ENCODE measurements at regions not wholly inside any gene's neighbourhood (a gene's known extent, or its start where the extent isn't known, plus 50 kb on each side); places are given as distances from the start of the nearest gene placed in this dataset.

GRCh38 chr4:129550281-129550785, 454.4 kb downstream of the C4orf33 start:
- FAIRE-seq: no peak

DNA sequence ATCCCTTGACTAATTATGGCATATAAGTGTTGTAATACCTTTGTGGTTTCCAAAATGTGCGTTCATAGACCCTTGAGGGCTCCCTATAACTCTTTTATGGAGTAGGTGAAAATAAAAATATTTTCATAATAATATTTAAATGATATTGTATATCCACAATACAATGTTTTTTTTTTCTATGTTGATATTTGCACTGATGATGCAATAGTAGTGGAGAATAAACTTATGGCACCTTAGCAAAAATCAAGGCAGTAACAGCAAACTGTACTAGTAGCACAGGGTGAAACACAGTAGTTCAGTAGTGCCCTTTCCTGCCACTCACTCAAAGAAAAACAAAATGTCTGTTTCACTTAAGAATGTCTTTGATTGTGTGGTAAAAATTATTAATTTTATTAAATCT, 465.3 kb downstream of the C4orf33 start:
- FAIRE-seq: no peak

DNA sequence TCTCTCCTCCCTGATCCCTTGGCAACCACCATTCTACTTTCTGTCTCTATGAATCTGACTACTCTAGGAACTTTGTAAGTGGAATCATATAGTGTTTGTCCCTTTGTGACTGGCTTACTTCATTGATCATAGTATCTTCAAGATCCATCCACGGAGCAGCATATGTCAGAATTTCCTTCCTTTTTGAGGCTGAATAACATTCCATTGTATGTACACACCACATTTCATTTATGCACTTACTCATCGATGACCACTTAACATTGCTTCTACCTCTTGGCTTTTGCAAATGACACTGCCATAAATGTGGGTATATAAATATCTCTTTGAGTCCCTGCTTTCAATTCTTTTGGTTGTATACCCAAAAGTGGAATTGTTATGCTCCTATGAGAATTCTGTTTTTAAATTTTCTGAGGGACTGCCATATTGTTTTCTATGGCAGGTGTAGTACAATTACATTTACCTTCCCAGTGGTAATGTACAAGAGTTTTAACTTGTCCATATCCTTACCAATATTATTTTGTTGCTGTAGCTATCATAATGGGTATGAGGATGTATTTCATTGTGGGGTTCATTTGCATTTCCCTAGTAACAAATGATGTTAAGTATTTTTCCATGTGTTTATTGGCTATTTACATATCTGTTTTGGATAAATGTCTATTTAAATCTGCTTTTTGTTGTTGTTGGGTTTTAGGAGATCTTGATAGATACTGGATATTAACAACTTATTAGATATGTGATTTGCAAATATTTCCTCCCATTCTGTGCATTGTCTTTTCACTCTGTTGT, 466.1 kb downstream of the C4orf33 start:
- FAIRE-seq: no peak

DNA sequence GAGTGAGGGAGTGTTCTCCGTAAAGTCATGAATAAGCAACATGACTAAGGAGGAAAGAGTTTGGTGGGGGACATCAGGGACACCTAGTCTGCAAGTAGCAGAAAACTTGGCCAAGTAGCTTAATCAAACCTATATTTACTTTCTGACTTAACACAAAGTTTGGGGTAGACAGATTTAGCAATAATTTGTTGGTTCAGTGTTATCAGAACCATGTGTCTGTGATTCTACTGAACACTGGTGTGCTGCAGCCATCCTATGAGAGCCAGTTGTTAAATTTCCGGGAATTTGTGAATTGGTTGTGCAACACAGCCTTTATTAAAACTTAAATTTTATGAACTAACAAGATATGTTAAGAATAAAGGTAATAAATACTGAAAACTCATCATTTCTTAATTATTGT, 469.3 kb downstream of the C4orf33 start:
- FAIRE-seq: no peak

- no peak for FAIRE-seq
Observed at GRCh38 chr4:129570326-129570725, 474.4 kb downstream of the C4orf33 start.

DNA sequence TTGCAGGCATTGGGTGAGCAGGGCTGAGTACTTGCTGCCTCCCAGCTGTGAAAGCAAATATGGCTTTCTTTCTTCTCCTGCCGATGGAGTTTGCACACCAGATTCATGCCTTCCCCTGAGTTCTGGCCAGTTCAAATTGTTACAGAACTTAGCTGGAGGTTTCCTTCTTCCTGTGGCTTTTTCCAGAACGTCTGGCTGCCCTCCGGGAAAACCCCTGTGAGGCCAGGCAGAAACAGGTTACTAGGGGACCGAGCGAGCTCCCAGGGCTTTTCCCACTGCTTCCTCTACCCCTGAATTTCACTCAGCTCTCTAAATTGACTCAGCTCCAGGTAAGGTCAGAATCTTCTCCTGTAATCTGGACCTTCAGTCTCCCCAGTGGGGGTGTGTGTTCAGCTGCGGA, 482.4 kb downstream of the C4orf33 start:
- no peak for FAIRE-seq

DNA sequence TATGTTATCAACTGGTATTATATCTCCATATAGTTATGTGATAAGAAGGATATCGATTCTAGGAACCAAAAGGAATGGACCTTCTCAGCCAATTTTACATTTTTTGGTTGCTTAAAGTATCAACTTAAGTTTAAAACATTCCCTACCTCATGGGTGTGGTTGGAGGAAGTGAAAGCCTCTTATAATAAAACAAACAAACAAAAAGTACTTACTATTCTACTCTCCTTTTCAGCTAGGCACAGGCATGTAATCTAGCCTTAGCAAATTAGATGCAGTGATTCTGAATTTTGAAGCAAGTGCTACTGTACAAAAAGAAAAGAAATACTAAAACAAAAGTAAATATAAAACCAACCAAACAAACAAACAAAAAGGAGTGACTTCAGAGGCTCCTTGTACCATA, 485.4 kb downstream of the C4orf33 start:
- no peak for FAIRE-seq

- no peak for FAIRE-seq
Observed at GRCh38 chr4:129583868-129584267, 487.9 kb downstream of the C4orf33 start.

- no peak for FAIRE-seq
Observed at GRCh38 chr4:129598582-129598981, 502.6 kb downstream of the C4orf33 start.

GRCh38 chr4:129600898-129601297, 504.9 kb downstream of the C4orf33 start:
- no peak for FAIRE-seq

GRCh38 chr4:129602447-129602846, 506.5 kb downstream of the C4orf33 start:
- no peak for FAIRE-seq

- FAIRE-seq: no peak
Observed at GRCh38 chr4:129603241-129603931, 507.4 kb downstream of the C4orf33 start.

DNA sequence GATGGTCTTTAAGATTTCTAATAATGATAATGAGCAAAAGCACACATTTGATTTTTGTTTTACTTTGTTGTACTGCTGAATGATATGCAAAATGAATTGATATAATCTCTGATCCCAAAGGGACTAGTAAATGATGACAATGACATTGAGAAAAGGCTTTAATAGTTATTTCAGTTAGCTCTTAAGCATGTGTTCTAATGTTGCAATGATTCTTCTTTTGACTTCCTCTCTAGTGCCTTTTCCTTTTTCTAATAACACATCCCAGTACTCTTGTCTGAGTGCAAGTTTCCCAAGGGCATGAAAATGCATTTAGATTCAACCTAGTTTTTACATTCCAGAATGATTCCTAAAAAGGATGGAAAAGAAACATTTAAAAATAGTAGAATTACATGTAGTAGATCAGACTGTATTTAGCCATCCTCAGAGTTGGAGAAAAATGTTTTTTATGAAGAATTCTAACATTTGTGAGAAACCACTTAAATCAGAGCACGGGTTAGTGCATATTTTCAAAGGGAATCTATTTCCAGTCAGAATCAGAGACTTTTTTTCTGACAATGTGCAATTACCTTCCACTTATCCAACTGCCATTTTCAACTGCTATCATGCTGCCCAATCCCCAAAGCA, 508.8 kb downstream of the C4orf33 start:
- no peak for FAIRE-seq

GRCh38 chr4:129614611-129615010, 518.7 kb downstream of the C4orf33 start:
- FAIRE-seq: no peak

GRCh38 chr4:129622566-129622965, 526.6 kb downstream of the C4orf33 start:
- no peak for FAIRE-seq

DNA sequence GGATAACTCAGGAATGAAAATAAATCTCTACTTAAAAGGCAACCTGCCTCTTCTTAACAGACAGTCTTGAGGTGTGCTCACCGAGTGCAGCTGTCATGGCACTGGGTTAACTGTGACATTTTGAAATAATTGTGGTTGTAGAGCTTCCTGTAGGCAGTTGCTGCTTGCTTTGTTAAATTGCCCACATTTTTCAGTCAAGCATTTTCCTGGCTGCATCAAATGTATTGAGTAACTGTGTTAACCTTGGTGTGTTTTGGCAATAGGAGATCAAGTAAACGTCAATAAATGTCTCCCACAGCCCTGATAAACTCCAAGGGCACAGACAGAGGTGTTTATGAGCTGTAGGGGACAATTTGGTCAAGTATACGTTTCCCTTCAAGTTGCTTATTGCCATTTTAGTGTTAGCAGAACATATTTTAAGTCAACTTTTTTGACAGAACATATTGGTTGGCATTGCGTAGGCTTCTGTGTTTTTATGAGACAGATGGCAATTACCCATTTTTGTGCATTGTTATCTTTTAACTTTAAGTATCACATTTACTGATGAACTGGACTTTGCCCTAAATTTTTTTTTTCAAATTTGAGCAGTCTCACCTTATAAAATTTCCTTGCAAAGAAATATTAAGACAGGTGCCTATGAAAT, 527.4 kb downstream of the C4orf33 start:
- FAIRE-seq: no peak

DNA sequence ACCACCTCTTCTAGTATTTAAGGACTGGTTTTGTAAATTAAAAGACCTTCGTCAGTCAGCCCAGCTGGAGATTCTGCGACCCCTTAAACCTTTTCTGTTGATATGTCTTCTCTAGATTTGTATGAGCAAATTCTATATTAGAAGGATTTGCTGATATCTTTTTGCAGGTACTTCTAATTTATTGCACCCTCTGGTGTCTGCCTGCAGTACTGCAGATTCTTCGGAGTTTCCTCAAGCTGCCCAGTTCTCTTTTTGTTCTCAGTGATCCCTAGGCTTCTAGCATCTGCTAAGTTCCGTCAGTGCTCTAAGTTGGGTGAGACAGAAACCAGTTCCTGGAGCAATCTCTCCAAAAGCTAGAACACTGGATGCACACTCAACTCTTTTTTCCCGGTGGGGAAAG, 545.2 kb downstream of the C4orf33 start:
- no peak for FAIRE-seq

DNA sequence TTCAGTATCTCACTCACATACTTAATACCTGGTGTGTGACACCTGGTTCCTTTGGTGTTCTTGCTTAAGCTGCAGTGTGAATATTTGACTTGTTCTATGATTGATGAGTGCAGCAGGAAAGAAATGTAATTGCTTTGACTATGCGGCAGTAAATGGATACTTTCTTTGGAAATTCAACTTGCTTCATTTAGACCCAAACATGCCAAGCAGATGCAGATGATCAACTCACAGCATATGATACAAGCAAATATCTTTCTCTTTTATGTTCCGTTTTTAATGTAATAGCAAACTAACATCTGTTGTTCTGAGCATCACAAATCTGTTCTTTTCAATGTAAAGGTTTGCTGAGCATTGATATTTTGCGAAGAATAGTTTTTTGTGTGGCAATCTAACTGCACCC, 549.5 kb downstream of the C4orf33 start:
- FAIRE-seq: no peak

DNA sequence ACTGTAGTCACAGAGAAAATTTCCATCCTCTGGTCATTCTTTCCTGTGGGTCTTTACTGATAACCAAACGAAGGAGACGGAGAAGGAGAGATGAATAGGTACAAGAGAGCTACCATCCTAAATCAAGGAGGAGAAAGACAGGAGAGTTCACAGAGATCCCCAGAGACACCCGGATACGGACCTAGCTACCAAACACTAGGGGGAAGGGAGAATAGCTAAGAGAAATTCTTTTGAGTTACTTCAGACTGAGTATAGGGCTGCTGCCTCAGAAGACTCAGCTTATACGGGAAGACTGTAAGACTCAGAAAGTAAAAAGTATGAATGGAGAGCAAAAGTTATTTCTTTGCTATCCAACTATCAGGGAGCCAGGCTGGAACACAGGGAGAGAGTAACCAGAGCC, 572.1 kb downstream of the C4orf33 start:
- FAIRE-seq: no peak

DNA sequence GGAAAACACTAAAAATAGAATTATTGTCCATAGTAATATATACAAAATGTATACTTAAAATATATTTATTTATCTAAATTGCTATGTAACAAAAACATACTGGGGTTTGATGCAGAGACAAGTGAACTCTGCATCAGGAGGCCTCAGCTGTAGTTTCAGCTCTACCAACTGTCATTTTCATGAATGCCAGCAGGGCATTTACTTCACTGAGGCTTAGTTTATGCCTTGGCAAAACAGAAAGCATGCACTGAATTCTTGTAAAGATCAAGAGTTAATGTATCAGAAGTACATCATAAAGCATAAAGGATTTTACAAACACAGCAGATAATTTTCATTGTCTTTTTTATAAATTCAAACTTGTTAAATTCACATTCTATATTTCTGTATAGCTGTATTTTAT, 577.0 kb downstream of the C4orf33 start:
- FAIRE-seq: no peak

DNA sequence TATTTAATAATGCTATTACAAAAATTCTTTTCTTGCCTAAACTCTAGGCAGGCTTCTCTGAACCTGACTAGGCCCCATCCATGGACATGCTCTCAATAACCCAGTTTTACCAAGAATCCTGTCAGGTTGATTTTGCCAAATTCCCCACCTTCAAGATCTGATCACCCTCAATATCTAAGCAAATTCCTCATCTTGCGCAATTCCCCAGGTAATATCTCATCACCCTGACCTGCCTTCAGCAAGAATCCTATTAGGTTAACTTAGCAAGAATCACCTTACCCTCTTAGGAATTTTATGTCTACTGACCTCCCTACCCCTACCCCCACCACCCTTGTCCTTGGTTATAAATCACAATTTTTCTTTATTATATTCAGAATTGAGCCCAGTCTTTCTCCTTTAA, 579.1 kb downstream of the C4orf33 start:
- no peak for FAIRE-seq

DNA sequence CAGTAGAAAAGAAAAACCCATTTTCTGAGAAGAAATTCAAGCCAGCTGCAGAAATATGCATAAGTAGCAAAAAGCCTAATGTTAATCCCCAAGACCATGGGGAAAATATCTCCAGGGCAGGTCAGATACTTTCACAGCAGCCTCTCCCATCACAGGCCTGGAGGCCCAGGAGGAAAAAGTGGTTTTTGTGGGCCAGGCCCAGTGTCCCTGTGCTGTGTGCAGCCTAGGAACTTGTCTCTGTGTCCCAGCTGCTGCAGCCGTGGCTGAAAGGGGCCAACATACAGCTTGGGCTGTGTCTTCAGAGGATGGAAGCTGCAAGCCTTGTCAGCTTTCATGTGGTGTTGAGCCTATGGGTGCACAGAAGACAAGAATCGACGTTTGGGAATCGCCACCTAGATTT, 581.0 kb downstream of the C4orf33 start:
- FAIRE-seq: no peak

- FAIRE-seq: no peak
Observed at GRCh38 chr4:129682586-129682985, 586.6 kb downstream of the C4orf33 start.
